HT-29 (cell line): ENCODE measurements at regions not wholly inside any gene's neighbourhood (a gene's known extent, or its start where the extent isn't known, plus 50 kb on each side); places are given as distances from the start of the nearest gene placed in this dataset.
"Not testable (repeated sequence)": the region's sequence is repeated elsewhere in the genome, so short reads cannot be mapped to it uniquely, and the experiment has no call there.

Source experiments
- DNase-seq: peaks from one replicate; pipeline ENCODE4 v3.0.0-alpha.2; 2015; ENCODE audit warnings: low spot score

- DNase-seq: not testable (repeated sequence)
Measured at GRCh38 chr4:183044924-183045640, 54.0 kb upstream of the WWC2 start.

GRCh38 chr4:183038436-183038835 lies 60.6 kb upstream of the WWC2 start:
- DNase-seq: no peak

- DNase-seq: no peak
Measured at GRCh38 chr4:183035726-183036415, 63.2 kb upstream of the WWC2 start.

- no peak for DNase-seq
Measured at GRCh38 chr4:183035256-183035655, 63.8 kb upstream of the WWC2 start.

- no peak for DNase-seq
Measured at GRCh38 chr4:183030823-183031222, 68.2 kb upstream of the WWC2 start.

GRCh38 chr4:183030309-183030708 lies 68.7 kb upstream of the WWC2 start:
- no peak for DNase-seq

GRCh38 chr4:183029365-183029764 lies 69.7 kb upstream of the WWC2 start:
- no peak for DNase-seq

GRCh38 chr4:183026701-183027100 lies 72.4 kb upstream of the WWC2 start:
- DNase-seq: no peak

- no peak for DNase-seq
Measured at GRCh38 chr4:183022617-183023016, 76.4 kb upstream of the WWC2 start.

GRCh38 chr4:183017962-183018361 lies 81.1 kb upstream of the WWC2 start:
- no peak for DNase-seq

- no peak for DNase-seq
Measured at GRCh38 chr4:183014361-183015084, 84.5 kb upstream of the WWC2 start.

- no peak for DNase-seq
Measured at GRCh38 chr4:183013730-183014002, 85.4 kb upstream of the WWC2 start.

GRCh38 chr4:183012879-183013729 lies 86.0 kb upstream of the WWC2 start:
- DNase-seq: no peak

- no peak for DNase-seq
Measured at GRCh38 chr4:183011213-183011907, 87.7 kb upstream of the WWC2 start.

- no peak for DNase-seq
Measured at GRCh38 chr4:183008492-183008891, 90.6 kb upstream of the WWC2 start.

- DNase-seq: not testable (repeated sequence)
Measured at GRCh38 chr4:183004370-183004769, 87.2 kb upstream of the DCTD start.

- no peak for DNase-seq
Measured at GRCh38 chr4:182994171-182994570, 77.0 kb upstream of the DCTD start.

- peak; percentile 6 for DNase-seq
Measured at GRCh38 chr4:182978152-182978827, 61.1 kb upstream of the DCTD start.

GRCh38 chr4:182975806-182976205 lies 58.6 kb upstream of the DCTD start:
- DNase-seq: peak; percentile 25

- DNase-seq: no peak
Measured at GRCh38 chr4:182973941-182974340, 56.8 kb upstream of the DCTD start.

GRCh38 chr4:182973511-182973911 lies 56.3 kb upstream of the DCTD start:
- DNase-seq: no peak
